Embryonic facial prominence (tissue), 1 donor: ENCODE measurements at regions not wholly inside any gene's neighbourhood (a gene's known extent, or its start where the extent isn't known, plus 50 kb on each side); places are given as distances from the start of the nearest gene placed in this dataset.

Experiments
- DNase-seq: peaks from one replicate; pipeline ENCODE4 v3.0.0-alpha.2; 2016; ENCODE audit errors: extremely low spot score

GRCh38 chr2:163541943-163542342 lies 193.9 kb downstream of the FIGN start:
- DNase-seq: no peak

DNA sequence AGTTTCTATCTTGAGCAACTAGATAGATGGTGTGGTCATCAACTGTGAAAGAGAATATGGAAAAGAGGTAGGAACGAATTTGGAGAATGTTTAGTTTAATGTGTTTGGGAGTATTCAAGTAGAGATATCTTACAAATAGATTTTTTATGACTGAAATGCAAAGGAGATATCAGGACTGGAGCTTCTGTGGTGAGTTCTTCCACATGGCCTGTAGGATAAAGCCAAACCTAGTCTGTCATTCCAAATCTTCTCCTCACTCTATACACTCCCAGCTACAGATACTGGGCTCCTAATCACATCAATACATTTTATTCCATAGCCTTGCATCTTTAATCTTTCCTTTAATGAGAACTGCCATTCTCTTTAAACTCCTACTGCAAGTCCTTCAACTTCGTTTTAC lies 194.3 kb downstream of the FIGN start:
- DNase-seq: no peak

GRCh38 chr2:163528640-163529217 lies 207.1 kb downstream of the FIGN start:
- DNase-seq: no peak

DNA sequence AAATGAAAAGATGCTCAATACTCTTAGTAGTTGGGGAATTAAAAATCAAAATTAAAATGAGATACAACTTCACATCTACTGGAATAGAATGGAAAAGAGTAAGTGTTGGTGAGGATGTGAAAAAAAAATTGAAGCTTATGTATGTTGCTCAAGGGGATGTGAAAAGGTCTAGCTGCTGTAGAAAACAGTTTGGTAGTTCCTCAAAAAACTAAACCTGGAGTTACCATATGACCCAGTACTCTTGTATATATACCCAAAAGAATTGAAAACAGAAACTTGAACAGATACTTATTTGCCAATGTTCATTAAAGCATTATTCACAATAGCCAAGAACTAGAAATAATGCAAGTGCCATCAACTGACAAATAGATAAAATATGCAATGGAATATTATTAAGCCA lies 208.4 kb downstream of the FIGN start:
- no peak for DNase-seq

DNA sequence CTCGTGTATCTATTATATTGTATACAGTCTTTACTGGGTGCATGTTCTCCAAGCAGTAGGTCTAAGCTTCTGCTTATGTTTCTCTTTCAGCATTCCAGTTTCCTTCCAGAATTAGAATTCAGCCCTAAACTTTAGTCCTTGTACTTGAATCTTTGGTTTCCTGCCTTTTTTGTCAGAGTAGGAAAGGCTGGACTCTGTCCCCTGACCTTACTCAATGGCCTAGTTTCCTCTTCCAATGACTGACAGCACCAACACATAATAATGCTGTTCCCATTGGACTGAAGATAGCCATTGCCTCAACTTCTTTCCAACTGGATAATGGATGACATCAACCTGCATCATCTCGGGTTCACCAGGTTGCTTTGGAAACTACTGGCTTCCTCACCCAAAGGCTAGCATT lies 217.0 kb downstream of the FIGN start:
- DNase-seq: no peak

- no peak for DNase-seq
Measured at GRCh38 chr2:163515836-163516235, 220.0 kb downstream of the FIGN start.

- DNase-seq: no peak
Measured at GRCh38 chr2:163505281-163505680, 230.5 kb downstream of the FIGN start.

DNA sequence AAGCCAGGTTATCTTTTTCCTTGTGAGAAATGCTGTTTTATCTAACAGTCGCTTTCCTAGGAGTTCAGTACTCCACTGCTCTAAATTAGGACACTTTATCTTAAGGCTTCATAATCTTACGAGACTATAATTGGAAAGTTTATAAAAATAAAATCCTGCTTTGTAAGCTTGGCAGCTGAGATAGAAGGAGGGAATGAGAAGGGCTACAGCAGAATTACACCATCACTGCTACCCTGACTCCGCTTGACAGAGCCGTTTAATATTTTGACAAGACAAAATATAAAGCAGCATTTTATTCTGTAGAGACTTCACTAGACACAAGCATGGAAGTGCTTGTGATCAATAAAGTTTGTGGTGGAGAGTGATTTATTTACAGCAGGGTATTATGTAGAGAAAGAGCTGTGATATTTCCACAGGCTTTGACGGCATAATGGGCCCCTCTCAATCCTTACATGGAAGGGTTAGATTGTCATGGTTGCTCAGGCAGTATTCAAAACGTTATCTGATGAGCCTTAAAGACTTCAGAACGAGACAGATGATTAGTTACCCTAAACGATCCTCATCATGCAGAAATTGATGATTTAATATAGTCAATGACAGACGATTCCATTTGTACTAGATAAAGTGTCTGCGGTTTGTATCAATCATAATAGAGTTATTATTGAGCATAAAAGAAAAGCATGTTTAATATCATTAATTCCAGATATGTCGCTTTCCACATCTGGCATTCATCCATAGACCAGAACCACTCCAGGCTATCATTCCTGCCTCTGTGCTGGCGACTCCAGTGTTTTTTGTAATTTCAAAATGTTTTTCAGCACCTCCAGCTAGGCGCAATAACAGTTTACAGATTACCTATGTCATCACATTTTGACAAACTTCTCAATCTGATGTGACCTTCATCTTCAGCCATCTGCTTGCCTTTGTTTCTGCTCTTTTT lies 242.2 kb downstream of the FIGN start:
- no peak for DNase-seq

DNA sequence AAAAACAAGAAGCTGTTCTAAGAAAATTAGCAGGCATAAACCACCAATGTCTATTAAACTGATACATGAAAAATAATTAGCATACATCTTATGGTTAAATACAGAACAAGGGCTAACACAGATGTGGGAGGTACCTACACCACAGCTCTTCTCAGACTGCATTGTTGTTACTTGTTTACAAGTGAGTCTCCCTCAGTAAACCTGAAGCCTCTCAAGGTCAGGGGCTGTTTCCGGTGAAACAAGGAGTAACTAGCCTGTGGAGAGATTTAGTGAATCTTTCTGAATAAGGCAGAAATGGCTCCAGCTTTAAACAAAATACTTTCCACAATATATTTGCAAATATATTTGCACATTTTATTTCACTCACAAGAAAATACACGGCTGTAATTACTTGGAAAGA lies 244.0 kb downstream of the FIGN start:
- DNase-seq: no peak

DNA sequence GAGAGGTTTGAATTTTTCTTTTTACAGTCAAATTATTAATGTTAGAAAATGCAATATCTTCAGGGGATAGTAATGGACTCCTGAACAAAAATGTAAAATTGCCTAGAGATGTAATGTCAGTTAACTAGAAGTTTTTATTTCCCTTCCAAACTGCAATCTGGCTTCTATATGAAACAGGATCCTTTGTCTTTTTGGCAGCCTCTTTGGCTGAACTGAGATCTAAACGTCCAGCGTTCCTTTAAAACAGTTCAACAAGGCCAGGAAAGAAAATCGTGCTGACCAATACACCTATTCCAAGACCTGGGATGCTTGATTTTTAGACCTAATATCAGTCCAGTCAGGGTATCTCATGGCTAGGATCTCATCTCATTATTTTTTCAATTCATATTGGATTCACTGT lies 245.5 kb downstream of the FIGN start:
- DNase-seq: no peak

GRCh38 chr2:163481515-163481914 lies 254.3 kb downstream of the FIGN start:
- no peak for DNase-seq

DNA sequence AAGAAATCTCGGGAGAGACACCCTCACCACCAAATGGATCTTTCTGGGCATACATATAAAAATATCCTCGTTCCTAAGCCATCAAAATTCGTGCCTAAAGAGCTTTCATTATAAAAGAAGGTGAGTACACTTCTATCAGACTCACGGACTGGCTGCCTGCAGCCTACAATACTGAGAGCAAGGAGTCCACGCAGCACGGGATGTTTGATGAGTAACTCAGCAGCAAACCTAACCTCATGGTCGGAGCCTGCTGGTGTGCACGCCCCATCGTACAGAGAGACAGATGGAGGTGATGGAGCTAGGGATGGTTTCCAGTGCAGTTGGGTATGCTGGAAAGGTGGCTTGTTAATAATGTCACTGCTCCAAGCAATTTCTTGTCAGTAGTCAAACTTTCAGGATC lies 256.2 kb downstream of the FIGN start:
- no peak for DNase-seq

- DNase-seq: no peak
Measured at GRCh38 chr2:163475815-163476214, 260.0 kb downstream of the FIGN start.

DNA sequence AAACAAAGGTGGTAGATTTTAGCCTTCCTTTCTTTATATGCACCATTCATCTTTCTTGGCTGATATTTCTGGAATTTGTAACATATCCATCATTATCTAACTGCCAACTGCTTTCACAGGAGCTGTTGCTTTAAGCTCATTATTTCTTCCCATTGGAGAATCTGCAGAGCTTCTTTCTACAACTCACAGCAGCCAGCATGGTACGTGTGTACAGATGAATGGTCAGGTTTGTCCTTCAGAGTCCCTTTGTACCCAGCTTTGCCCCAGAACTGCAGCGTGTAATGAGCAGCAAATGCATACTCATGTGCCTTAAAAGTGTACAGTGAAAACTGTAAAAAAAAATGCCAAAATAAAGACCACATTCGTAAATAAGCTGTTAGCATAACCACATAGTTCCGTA lies 260.9 kb downstream of the FIGN start:
- no peak for DNase-seq

DNA sequence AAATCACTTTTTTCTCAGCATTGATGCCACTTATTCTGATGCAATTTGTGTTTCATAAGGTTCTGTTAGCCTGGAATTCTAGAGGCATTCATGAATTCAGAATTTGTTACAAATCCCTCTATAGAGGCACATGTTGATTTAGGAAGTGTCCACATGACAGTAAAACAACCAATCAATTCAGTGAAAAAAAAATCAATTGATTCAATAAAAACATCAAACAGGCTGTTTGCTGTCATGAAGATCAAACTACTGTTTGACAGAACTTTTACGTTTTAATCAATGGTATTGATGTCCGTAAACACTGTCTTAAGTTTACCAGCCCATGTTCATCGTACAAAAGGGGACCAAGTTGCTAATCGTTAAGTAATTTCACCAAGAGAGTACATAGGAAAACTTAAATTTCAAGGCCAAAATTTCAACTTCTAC lies 261.5 kb downstream of the FIGN start:
- no peak for DNase-seq

DNA sequence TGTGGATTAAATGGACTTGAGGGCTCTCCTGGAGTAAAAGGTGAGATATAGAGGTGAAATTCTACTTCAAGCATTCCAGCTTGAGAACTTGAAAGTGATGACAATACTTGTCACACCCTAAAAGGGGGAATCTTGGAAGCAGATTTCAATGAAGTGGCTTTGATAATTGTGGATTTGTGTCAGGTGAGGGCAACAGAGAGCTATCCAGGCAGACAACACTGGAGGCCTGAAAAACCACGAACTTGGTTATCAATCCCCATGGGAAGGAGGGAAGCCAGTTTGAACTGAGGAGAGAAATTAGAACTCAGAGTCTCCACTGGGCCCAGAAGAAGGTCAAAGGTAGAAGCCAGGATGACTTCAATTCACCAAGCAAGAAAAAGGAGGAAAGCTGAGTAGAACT lies 263.9 kb downstream of the FIGN start:
- DNase-seq: no peak

- no peak for DNase-seq
Measured at GRCh38 chr2:163469561-163469962, 266.2 kb downstream of the FIGN start.

DNA sequence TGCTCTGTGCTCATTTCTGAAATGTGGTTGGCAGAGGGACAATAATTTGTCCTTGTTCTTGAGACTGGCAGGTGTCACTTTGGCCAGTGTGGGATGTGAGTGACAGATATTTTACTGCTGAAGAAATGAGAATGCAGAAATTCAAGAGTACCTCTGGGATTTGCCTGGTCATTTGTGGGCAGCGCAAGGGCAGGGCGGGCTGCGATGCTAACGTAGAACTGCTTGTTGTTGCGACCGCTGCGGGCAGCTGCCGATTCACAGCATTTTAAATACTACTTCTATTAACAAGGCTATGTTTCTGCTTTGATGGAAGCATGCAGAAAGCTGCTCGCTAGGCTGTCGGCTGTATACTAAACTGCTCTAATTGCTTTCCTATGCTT lies 268.6 kb downstream of the FIGN start:
- DNase-seq: peak; percentile 11

GRCh38 chr2:163466331-163467250 lies 269.2 kb downstream of the FIGN start:
- no peak for DNase-seq

DNA sequence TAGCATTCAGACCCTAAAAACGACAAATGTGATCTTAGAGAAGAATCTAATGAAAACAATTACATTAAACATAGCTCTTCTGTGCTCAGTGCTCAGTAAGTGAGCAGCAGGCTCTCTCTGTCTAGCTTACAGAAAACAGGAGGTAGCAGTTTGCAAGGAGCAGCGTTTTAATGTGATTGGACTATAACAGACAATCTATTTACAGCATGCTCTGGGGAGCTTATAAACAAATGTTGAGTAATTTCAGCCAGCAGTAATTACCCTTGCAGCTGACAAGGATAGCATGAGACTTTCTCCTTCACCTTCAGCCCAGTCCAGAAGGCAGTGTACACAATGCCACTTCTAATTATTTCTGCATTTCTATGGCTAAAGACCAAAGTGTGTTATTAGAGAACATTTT lies 270.4 kb downstream of the FIGN start:
- no peak for DNase-seq

DNA sequence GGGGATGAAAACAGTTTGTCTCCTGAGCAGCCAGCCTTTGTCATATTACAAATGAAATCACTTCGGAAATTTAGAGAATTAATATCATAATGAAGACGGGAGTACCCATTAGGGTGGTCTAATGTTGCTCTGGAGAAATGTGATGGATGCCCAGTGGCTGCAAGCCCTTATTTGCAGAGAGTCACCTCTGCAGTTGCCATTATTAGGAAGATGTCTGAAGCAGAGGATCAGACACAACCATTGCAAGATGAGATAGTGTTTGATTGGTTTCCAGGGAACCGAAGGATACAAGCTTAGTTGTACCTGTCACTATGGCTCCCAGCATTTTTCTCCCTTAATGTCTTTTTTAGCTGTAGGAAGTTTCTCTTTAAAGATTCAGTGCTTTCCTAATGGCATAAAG lies 272.4 kb downstream of the FIGN start:
- no peak for DNase-seq

DNA sequence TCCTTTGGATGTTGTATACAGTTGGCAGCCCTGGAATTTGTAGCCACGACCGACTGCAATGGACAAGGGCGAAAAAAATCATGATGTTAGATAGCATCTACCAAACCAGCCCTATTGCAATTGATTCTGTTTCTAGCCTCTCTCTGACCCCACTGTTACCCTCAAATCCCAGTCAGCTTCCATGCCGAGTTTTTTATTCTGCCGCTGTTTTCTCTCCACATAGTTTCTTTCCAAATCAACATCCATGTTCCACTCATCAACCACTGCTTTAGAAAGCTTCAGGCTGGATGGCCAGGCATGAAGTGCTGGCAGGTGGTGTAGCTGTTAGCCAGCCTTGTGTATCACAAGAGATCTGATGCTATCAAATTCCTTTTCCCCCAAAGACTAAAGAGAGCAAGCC lies 272.8 kb downstream of the FIGN start:
- DNase-seq: no peak
